Ovary (tissue), 3 donors: ENCODE measurements at regions not wholly inside any gene's neighbourhood (a gene's known extent, or its start where the extent isn't known, plus 50 kb on each side); places are given as distances from the start of the nearest gene placed in this dataset.

Experiments
- CTCF ChIP-seq, 3 donors: fragments of 450-650 bp in 2 of 3; fragments of 200-600 bp in 1 of 3; IDR thresholded peaks; one replicate each; pipeline versions ENCODE4 v1.5.1 to v1.8.0; 2016 to 2022; ENCODE audit warnings: antibody characterized with exemption in 3 of 3, mild to moderate bottlenecking in 1 of 3
- EP300 ChIP-seq: sonication (generic); formaldehyde crosslinking; IDR thresholded peaks from one replicate; pipeline ENCODE4 v1.6.1; 2017; ENCODE audit warnings: antibody characterized with exemption
- POLR2A ChIP-seq: fragments of 450-650 bp; IDR thresholded peaks from one replicate; pipeline ENCODE4 v1.6.1; 2017; ENCODE audit warnings: antibody characterized with exemption, mild to moderate bottlenecking, moderate library complexity
- donor health status: DM: no; HTN: no; CAD: no.

DNA sequence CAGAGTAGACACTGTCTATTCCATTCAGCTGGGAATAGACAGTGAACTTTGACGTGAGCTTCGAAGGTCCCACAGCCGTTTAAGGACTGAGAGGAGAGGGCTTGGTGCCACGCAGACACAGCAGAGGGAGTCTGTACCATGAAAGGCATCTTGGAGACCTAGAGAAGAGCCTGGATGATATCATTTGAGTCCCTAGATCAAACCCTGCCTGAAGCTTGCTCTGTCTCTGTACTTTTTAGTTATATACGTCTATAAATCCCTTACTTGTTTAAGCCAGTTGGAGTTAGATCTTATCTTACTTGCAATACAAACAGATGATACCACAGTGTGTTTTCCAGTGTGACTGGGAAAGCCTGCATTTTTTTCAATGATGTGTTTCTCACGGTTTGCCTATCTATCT is 128.9 kb upstream of the RTL1 start:
- TF ChIP-seq CTCF (IDR thresholded peaks at IDR 0.05) (no peak), POLR2A (no peak), EP300 (no peak)
